GM12864 (cell line): ENCODE measurements at regions not wholly inside any gene's neighbourhood (a gene's known extent, or its start where the extent isn't known, plus 50 kb on each side); places are given as distances from the start of the nearest gene placed in this dataset.

Experiments used
- DNase-seq: peaks from one replicate; pipeline ENCODE4 v3.0.0-alpha.2; 2011; ENCODE audit warnings: low read depth
- H3K4me3 ChIP-seq: 2 replicates; pipeline ENCODE4 v1.5.1; 2011; ENCODE audit warnings: mild to moderate bottlenecking, low read depth, low read length, control low read depth
- TF ChIP-seq, protein P1 (sequence below): IDR thresholded peaks from 2 replicates; pipeline ENCODE4 v1.5.1; 2011; ENCODE audit warnings: low read depth, mild to moderate bottlenecking, moderate library complexity, low read length, control low read depth, inconsistent platforms; ENCODE audit errors: missing control alignments

DNA sequence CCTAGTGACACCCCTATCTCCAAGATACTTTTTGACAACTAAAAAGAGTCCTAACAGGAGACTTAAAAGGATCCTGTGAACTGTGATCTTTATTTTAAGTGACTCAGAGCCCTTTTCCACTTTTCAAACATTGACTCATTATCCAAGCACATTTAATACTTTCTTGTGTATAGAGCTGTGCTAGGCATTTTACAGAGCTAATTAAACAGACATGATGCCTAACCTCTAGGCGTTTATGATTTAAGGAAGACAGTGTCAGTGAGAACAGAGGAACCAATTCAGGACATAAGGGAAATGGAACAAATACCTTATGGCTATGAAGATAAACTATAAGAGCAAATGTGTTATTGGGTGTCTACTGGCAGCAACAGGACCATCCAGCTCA is 282.6 kb downstream of the TPBG start:
- TF ChIP-seq, protein P1, sequence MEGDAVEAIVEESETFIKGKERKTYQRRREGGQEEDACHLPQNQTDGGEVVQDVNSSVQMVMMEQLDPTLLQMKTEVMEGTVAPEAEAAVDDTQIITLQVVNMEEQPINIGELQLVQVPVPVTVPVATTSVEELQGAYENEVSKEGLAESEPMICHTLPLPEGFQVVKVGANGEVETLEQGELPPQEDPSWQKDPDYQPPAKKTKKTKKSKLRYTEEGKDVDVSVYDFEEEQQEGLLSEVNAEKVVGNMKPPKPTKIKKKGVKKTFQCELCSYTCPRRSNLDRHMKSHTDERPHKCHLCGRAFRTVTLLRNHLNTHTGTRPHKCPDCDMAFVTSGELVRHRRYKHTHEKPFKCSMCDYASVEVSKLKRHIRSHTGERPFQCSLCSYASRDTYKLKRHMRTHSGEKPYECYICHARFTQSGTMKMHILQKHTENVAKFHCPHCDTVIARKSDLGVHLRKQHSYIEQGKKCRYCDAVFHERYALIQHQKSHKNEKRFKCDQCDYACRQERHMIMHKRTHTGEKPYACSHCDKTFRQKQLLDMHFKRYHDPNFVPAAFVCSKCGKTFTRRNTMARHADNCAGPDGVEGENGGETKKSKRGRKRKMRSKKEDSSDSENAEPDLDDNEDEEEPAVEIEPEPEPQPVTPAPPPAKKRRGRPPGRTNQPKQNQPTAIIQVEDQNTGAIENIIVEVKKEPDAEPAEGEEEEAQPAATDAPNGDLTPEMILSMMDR: no peak
- DNase-seq: no peak

DNA sequence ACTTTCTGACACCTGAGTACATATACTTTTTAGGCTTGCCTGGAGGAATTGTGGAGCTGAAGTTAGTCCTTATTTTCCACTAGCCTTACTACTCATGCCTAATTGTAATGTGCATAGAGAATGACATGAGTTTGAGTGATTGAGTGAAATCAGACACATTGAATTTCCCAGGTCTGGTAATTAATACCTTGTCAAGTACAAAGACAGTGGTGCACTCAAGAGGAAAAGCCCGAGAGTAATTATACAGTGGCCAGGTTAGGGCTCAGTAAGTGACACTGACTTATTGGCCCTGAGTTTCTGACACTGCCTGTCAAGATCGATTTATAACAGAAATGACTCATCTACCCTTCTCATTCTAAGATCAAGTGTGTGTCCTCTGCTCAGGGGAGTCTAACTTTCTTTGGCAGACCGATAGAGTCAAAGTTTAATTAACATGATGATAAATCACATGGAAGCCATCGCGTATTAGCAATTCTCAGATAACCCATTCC is 288.3 kb downstream of the TPBG start:
- TF ChIP-seq, protein P1: no peak
- H3K4me3 ChIP-seq: no peak overlapping the region
- DNase-seq: no peak

More for the DNA sequence above, 282.6 kb downstream of the TPBG start:
- no peak overlapping the region for H3K4me3 ChIP-seq

DNA sequence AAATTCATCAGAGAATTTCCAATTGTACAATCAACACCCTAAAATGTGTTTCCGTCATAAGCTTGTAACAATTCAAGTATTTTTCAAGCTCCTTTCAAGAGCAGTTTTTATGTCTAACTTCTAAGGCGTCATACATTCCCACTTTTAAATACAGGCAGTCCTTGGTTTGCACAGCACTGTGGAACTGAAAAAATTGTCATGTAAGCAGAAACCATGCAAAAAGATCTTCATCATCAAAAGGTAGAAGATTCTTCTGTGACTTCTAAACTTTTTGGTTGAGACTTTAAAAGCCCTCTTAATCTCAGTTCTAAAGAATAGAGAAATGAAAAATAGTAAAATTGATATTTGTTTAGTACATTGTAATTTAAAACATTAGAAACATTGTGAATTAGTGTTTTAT is 315.6 kb downstream of the TPBG start:
- TF ChIP-seq, protein P1: no peak
- H3K4me3 ChIP-seq: no peak overlapping the region
- no peak for DNase-seq

DNA sequence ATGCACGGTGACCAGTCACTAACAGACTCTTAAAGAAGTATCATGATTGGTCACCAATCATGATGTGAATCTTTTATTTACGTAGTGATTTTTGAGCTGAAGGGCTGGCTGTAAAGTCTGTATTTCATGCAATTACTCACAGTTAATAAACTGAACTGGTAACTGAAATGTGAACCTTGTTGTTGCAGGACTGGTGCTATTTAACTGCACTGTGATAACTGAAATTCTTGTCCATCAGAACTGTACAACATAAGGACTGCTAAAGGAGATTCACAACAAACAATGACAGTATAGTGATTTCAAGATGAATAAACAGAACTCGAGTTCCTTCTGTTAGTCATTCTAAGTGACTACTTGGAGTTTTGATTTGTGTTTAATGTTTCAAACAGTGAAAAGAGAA is 316.6 kb downstream of the TPBG start:
- no peak overlapping the region for H3K4me3 ChIP-seq
- TF ChIP-seq, protein P1: no peak
- no peak for DNase-seq

DNA sequence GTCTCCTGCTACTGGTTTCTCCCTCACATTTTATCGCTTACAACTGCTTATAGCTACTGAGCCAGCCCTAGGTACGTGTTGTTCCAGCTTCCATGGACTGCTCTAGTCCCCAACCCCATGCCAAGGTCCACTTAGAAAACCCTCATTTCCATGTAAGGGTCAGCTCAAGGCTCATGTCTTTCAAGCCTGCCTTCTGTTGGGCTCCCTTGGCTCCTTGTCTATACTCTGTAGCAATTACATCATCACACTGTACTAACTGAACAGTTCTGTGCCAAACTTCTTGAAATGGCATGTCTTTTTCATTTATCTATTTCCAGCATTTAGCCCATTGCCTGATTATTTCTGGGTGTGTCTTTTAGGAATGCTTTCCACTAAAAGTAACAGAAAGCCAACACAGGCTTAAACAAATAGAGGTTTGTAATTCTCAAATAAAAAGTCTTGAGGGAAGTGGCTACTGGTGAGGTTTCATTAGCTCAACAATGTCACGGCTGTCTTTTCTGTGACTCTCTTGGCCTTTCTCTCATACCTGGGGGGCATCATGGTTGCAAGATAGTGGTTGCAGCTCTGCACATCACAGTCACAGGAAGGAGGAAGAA is 317.6 kb downstream of the TPBG start:
- TF ChIP-seq, protein P1: no peak
- H3K4me3 ChIP-seq: no peak overlapping the region
- no peak for DNase-seq

DNA sequence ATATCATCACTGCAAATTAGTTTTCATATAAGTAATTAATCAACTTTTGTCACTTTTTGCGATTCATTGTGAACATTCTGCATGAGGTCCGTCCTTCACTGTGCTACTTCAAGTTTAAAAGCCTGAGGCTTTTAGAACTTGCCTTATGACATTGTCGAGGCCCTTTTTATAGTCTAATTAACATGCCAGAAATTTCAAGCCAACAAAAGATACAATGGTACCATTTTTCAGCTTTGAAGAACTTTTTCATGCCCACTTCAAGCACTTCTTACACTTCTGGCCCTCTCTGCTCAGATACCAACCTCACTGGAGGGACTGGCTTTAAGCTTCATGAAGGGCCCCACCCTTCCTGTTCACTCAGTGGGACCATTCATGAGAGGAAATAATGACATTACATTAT is 323.1 kb downstream of the TPBG start:
- TF ChIP-seq, protein P1: no peak
- H3K4me3 ChIP-seq: no peak overlapping the region
- no peak for DNase-seq

DNA sequence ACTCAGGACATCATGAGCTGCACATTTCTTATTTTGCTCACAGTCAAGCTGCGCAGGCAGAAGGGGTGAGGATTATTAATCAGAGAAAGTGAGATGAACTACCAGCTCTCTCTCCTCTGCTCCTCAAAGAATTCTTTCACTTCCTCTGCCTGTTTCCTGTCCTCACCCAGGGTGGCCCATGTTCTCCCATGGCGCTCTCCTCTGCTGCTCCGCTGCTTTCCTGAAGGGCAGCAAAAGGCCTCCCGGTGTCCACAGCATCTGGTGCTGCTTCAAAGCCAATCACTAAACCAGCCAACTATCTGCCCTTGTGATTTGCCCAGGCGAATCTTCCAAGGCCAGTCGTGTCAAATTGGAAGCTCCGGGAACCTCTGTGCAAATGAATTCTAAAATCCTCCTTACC is 324.2 kb downstream of the TPBG start:
- no peak for DNase-seq
- TF ChIP-seq, protein P1: no peak
- H3K4me3 ChIP-seq: no peak overlapping the region
